WERI-Rb-1 (cell line): ENCODE measurements at regions not wholly inside any gene's neighbourhood (a gene's known extent, or its start where the extent isn't known, plus 50 kb on each side); places are given as distances from the start of the nearest gene placed in this dataset.

Experiments
- DNase-seq: peaks from one replicate; pipeline ENCODE4 v3.0.0-alpha.2; 2020
- H3K27ac ChIP-seq: fragments of 250-450 bp; sonication (Bioruptor Pico); 2 replicates; pipeline ENCODE4 v1.5.1; 2020; ENCODE audit warnings: mild to moderate bottlenecking, moderate library complexity
- H3K27me3 ChIP-seq: fragments of 250-450 bp; sonication (Bioruptor Pico); 2 replicates; pipeline ENCODE4 v1.5.1; 2021; ENCODE audit warnings: mild to moderate bottlenecking, low read depth, moderate library complexity; ENCODE audit not compliant: insufficient read depth, severe bottlenecking
- H3K36me3 ChIP-seq: fragments of 250-450 bp; sonication (Bioruptor Pico); 2 replicates; pipeline ENCODE4 v1.5.1; 2020; ENCODE audit warnings: mild to moderate bottlenecking, moderate library complexity
- H3K4me3 ChIP-seq: 2 replicates; pipeline ENCODE4 v1.5.1; 2011; ENCODE audit warnings: low read depth, mild to moderate bottlenecking, control low read depth, low read length
- H3K9me3 ChIP-seq: fragments of 250-450 bp; sonication (Bioruptor Pico); 2 replicates; pipeline ENCODE4 v1.5.1; 2021; ENCODE audit warnings: mild to moderate bottlenecking, moderate library complexity; ENCODE audit not compliant: severe bottlenecking
- CTCF ChIP-seq: IDR thresholded peaks from 2 replicates; pipeline ENCODE4 v1.5.1; 2011; ENCODE audit warnings: low read depth, mild to moderate bottlenecking, control low read depth, inconsistent platforms, low read length

DNA sequence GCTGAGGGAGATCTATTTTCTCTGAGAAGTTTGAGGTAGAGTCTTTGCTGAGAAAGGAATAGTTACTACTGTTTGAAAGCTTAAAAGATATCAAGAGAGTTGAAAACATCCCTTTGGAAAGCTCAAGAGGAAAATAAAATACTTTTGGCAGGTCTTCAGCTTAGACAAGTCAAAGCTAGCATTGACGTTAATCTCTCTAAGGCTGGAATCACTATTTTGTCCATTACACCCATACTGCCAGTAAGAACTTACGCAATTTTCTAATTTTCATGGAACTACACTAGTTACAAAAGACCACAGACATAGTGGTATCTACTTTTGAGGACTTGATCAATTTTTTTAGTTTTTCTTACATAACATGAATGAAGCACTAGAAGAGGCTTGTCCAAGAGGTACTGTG, 494.9 kb downstream of the PSAT1 start:
- no peak for TF ChIP-seq CTCF
- no peaks in the 10 kb centered on the region for H3K9me3 ChIP-seq
- H3K27ac ChIP-seq: no peak overlapping the region
- H3K36me3 ChIP-seq: no peaks in the 10 kb centered on the region
- H3K4me3 ChIP-seq: no peak overlapping the region
- no peak for DNase-seq
- no peaks in the 10 kb centered on the region for H3K27me3 ChIP-seq

DNA sequence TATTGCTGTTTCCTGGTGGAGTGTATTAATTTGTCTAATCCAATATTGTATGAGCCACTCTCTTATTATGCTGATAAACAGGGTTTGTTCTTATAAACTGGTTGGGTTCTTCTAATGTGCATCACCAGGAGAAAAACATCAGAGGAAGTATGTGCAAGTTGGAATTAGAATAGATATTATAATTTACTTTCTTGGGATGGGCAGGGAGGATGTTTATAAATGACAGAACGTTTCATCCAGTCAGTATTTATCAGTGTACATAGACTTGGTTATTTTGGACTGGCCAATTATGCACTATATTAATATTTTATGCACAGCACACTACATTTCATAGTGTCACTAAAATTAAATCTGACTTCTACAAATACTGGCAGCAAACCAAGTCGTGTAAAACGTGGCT, 495.8 kb downstream of the PSAT1 start:
- no peaks in the 10 kb centered on the region for H3K36me3 ChIP-seq
- no peaks in the 10 kb centered on the region for H3K27me3 ChIP-seq
- H3K27ac ChIP-seq: no peak overlapping the region
- no peak overlapping the region for H3K4me3 ChIP-seq
- no peak for DNase-seq
- no peaks in the 10 kb centered on the region for H3K9me3 ChIP-seq
- TF ChIP-seq CTCF: no peak

GRCh38 chr9:78805771-78806170, 508.8 kb downstream of the PSAT1 start:
- H3K36me3 ChIP-seq: no peaks in the 10 kb centered on the region
- no peaks in the 10 kb centered on the region for H3K27me3 ChIP-seq
- no peak for DNase-seq
- no peak for TF ChIP-seq CTCF
- no peak overlapping the region for H3K4me3 ChIP-seq
- no peak overlapping the region for H3K27ac ChIP-seq
- no peaks in the 10 kb centered on the region for H3K9me3 ChIP-seq

DNA sequence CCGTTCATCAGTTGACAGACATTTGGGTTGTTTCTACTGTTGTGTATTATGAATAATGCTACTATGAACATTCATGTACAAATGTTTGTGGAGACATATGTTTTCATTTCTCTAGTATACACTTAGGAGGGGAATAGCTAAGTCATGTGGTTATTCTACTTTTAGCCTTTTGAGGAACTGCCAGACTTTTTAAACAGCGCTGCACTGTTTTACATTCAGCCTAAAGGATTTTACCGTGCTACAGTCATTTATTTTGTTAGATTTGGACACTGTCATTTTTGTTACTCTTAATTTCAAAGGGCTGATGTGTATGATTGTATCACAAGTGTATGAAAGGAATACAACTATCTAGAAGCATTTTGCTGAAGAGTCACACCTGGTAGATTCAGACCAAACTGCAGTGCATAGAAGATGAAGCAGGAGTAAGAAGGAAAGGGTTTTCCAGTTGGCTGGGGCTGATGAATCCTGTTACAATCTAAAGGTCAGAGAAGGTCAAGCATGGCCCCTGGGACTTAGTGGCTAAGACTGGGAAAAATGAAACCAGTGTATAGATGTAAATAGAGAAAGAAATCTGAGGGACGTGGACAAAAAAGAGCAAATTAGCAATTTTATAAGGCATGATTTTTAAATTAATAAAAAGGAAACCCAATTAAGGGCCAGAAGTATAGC, 509.7 kb downstream of the PSAT1 start:
- Histone ChIP-seq H3K27me3 (no peaks in the 10 kb centered on the region), H3K9me3 (no peaks in the 10 kb centered on the region), H3K4me3 (no peak overlapping the region), H3K36me3 (no peaks in the 10 kb centered on the region), H3K27ac (no peak overlapping the region)
- DNase-seq: no peak
- TF ChIP-seq CTCF: no peak

- Histone ChIP-seq H3K36me3 (no peaks in the 10 kb centered on the region), H3K27me3 (no peaks in the 10 kb centered on the region), H3K4me3 (no peak overlapping the region), H3K27ac (no peak overlapping the region), H3K9me3 (no peaks in the 10 kb centered on the region)
- no peak for TF ChIP-seq CTCF
- no peak for DNase-seq
Observed at GRCh38 chr9:78807286-78807685, 510.4 kb downstream of the PSAT1 start.

DNA sequence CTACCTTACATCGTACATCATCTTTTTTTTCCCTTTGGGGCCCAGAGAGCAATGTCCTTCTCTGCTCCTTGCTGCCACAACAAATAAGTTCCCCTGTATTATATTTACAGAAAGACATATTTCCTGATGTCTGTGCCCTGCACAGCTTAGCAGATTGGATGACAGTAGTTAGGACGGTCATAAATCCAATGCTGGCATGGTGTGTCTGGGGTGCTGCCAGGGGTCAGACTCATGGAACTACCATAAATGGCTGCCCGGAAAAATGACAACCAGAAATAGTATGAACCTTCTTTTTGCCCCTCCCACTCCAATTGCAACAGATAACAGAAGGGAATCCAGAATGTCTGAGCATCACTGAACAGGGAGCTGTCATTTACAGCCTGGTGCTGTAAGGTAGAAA, 511.1 kb downstream of the PSAT1 start:
- DNase-seq: no peak
- Histone ChIP-seq H3K36me3 (no peaks in the 10 kb centered on the region), H3K4me3 (no peak overlapping the region), H3K9me3 (no peaks in the 10 kb centered on the region), H3K27ac (no peak overlapping the region), H3K27me3 (no peaks in the 10 kb centered on the region)
- no peak for TF ChIP-seq CTCF
